PFSK-1 (cell line): ENCODE measurements at regions not wholly inside any gene's neighbourhood (a gene's known extent, or its start where the extent isn't known, plus 50 kb on each side); places are given as distances from the start of the nearest gene placed in this dataset.

Experiments
- FOXP2 ChIP-seq: optimal IDR thresholded peaks from 2 replicates; pipeline ENCODE3; 2011; ENCODE audit warnings: borderline replicate concordance, control low read depth, inconsistent platforms; ENCODE audit not compliant: insufficient read depth; ENCODE audit errors: extremely low read length, extremely low read depth
- POLR2AphosphoS5 ChIP-seq: IDR thresholded peaks from 2 replicates; pipeline ENCODE4 v1.6.1; 2012; ENCODE audit warnings: low read depth, mild to moderate bottlenecking, control low read depth, low read length, moderate library complexity
- SIN3A ChIP-seq: IDR thresholded peaks from 2 replicates; pipeline ENCODE4 v1.6.1; 2012; ENCODE audit warnings: mild to moderate bottlenecking, low read length, moderate library complexity, borderline replicate concordance; ENCODE audit not compliant: insufficient read depth
- TAF1 ChIP-seq: IDR thresholded peaks from 2 replicates; pipeline ENCODE4 v1.6.1; 2012; ENCODE audit warnings: low read length, control low read depth, borderline replicate concordance; ENCODE audit not compliant: insufficient read depth
- TF ChIP-seq, protein P1 (sequence below), 2 experiments: IDR thresholded peaks; 2 replicates each; pipeline versions ENCODE4 v1.6.1 to v1.8.0; 2011 to 2012; ENCODE audit warnings: low read depth in 2 of 2, low read length in 2 of 2, control low read depth in 1 of 2, inconsistent platforms in 1 of 2, mild to moderate bottlenecking in 1 of 2, moderate library complexity in 1 of 2; ENCODE audit not compliant: insufficient read depth in 1 of 2

DNA sequence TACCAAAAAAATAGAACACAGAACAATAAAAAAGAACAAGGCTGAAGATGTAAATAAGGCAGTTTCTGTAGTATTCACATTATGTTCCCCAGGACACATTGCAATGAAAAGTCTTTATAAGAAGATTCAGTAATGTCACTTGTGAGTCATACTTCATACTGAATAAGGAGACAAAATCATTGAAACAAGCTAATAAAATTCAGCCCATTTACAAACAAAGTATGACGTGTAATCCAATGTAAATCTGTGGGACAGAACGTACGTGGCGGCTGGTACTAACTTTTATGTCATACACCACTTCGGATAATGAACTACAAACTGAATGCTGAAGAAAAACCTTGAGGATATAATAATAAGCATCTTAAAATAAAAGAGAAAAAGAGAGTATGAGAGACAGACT lies 512.8 kb upstream of the MIR17HG start:
- TF ChIP-seq, protein P1, sequence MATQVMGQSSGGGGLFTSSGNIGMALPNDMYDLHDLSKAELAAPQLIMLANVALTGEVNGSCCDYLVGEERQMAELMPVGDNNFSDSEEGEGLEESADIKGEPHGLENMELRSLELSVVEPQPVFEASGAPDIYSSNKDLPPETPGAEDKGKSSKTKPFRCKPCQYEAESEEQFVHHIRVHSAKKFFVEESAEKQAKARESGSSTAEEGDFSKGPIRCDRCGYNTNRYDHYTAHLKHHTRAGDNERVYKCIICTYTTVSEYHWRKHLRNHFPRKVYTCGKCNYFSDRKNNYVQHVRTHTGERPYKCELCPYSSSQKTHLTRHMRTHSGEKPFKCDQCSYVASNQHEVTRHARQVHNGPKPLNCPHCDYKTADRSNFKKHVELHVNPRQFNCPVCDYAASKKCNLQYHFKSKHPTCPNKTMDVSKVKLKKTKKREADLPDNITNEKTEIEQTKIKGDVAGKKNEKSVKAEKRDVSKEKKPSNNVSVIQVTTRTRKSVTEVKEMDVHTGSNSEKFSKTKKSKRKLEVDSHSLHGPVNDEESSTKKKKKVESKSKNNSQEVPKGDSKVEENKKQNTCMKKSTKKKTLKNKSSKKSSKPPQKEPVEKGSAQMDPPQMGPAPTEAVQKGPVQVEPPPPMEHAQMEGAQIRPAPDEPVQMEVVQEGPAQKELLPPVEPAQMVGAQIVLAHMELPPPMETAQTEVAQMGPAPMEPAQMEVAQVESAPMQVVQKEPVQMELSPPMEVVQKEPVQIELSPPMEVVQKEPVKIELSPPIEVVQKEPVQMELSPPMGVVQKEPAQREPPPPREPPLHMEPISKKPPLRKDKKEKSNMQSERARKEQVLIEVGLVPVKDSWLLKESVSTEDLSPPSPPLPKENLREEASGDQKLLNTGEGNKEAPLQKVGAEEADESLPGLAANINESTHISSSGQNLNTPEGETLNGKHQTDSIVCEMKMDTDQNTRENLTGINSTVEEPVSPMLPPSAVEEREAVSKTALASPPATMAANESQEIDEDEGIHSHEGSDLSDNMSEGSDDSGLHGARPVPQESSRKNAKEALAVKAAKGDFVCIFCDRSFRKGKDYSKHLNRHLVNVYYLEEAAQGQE (IDR thresholded peaks at IDR 0.05; ENCODE audit: insufficient read depth in 1 of 2, low read depth in 2 of 2, low read length in 2 of 2), result no peak
- no peak for TF ChIP-seq POLR2AphosphoS5
- TF ChIP-seq TAF1, result no peak
- TF ChIP-seq SIN3A, result no peak
- TF ChIP-seq FOXP2, result no peak
